Thyroid gland (tissue), 4 donors: ENCODE measurements at regions not wholly inside any gene's neighbourhood (a gene's known extent, or its start where the extent isn't known, plus 50 kb on each side); places are given as distances from the start of the nearest gene placed in this dataset.

ENCODE experiments used
- POLR2A ChIP-seq, 2 donors: fragments of 450-650 bp; IDR thresholded peaks; one replicate each; pipeline ENCODE4 v1.6.1; 2017; ENCODE audit warnings: antibody characterized with exemption in 2 of 2, mild to moderate bottlenecking in 2 of 2, moderate library complexity in 1 of 2
- TF ChIP-seq, protein P1 (sequence below), 6 experiments: fragments of 200-600 bp in 3 of 6; fragments of 450-650 bp in 3 of 6; sonication (generic) in 3 of 6; IDR thresholded peaks; one replicate each; pipeline ENCODE4 v1.5.1; 2016 to 2019; ENCODE audit warnings: antibody characterized with exemption in 6 of 6, mild to moderate bottlenecking in 2 of 6, inconsistent platforms in 1 of 6, moderate library complexity in 1 of 6

DNA sequence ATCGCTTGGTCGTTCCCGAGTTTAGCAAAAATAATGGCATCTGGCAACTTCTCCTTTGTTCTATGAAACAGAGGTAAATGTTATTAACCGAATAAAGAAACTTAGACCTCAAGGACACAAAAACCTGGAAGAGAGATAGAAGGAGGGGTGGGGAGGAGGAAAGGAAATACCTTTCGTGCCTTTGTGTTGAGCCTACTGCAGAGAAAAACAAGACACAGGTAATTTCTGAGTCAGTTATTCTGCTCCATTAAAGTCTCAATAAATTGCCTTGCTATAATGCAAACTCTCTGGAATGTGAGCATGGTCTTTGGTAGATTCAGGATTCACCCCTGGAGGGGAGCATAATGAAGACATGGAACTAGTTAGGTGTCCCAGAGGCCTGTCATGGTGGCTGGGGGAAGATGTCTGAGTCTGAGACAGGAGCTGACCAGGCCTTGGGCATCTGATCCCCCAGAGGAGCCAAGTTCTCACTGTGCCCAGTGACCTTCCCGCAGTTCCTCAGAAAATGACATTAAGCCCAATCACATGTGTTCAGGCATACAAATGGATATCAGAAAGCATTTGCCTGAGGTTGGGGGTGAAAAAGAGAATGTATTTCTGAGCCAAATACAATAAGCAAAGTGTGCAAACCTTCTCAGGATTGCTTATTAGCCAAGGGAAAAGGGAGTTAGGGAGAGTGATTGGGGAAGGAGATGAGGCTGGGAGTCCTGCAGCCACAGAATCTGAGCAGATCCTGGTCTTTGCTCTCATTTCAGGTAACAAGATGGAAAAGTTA lies 72.6 kb upstream of the CADM1 start:
- TF ChIP-seq, protein P1, sequence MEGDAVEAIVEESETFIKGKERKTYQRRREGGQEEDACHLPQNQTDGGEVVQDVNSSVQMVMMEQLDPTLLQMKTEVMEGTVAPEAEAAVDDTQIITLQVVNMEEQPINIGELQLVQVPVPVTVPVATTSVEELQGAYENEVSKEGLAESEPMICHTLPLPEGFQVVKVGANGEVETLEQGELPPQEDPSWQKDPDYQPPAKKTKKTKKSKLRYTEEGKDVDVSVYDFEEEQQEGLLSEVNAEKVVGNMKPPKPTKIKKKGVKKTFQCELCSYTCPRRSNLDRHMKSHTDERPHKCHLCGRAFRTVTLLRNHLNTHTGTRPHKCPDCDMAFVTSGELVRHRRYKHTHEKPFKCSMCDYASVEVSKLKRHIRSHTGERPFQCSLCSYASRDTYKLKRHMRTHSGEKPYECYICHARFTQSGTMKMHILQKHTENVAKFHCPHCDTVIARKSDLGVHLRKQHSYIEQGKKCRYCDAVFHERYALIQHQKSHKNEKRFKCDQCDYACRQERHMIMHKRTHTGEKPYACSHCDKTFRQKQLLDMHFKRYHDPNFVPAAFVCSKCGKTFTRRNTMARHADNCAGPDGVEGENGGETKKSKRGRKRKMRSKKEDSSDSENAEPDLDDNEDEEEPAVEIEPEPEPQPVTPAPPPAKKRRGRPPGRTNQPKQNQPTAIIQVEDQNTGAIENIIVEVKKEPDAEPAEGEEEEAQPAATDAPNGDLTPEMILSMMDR (IDR thresholded peaks at IDR 0.05) = no peak
- TF ChIP-seq POLR2A (IDR thresholded peaks at IDR 0.05) = no peak
